ENCODE measurements at regions not wholly inside any gene's neighbourhood (a gene's known extent, or its start where the extent isn't known, plus 50 kb on each side); places are given as distances from the start of the nearest gene placed in this dataset.

DNA sequence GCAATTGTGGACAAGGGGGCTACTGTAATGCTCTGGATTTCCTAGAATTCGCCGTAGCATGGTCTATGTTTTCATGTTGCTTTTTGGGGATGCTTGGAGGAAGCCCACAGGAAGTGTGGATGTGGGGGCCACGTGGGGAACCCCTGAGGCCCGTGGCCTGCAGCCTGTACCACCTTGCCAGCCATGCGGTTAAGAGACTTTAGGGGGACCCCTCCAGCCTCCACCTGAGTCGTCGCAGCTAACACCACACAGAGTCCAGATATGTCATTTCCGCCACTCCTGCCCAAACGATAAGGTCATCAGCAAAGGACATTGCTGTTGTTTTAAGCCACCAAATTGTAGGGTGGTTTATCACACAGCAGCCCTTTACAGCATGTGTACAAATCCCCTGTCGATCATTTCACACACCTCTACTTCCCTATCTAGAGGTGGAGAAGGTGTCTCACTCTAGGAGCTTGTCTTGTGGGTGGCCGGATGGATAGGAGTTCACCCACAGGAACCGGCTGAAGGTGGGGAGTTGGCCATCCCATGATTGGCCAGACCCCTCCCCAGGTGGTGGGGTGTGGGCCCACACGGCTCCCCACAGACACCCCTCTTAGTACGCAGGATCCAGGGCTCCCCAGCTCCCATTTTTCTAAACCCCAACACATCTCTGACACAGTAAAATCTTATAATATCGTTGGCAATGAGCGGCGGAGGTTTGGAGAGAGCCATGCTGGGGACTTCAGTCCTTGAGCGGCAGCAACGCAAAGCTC, 226.7 kb downstream of the TEX29 start:
- no peak overlapping the region for H3K4me3 ChIP-seq (ENCODE audit: low read length)
- no peaks in the 10 kb centered on the region for H3K36me3 ChIP-seq (ENCODE audit: control insufficient read depth, insufficient read depth, low read length)
- H3K27me3 ChIP-seq (ENCODE audit: control insufficient read depth, insufficient read depth, low read length) = no peaks in the 10 kb centered on the region
- H3K9me3 ChIP-seq (ENCODE audit: control insufficient read depth, low read length) = no peaks in the 10 kb centered on the region
- H3K4me1 ChIP-seq (ENCODE audit: control insufficient read depth, insufficient read depth, low read length) = peaks cover 32% of the 10 kb centered on the region
- no peak overlapping the region for H3K9ac ChIP-seq (ENCODE audit: low read length)

DNA sequence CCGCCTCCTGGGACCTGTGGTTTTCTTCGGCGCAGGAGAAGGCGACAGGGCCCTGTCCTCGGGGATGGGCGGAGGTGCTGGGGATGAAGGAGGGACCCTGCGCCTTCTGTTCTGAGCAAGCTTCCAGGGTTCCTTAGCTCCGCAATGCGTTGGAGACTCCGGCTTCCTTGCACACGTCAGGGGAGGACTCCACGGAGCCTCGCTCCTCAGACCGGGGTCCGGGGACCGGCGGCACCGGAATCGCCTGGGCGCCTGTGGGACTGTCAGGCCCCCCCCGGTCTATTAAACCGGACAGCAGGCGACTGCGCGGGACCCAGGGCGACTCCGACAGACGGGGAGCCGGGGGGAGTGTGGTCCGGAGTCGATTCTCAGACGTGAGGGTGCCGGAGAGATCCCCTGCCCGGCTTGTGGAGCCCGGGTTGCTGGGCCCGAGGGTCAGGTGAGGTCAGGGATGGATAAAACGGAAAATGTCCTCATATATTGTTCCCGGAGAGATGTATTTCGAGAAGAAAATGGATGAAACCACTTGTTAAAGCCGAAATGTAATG, 227.4 kb downstream of the TEX29 start:
- H3K4me1 ChIP-seq (ENCODE audit: control insufficient read depth, insufficient read depth, low read length) = peaks cover 32% of the 10 kb centered on the region
- no peak overlapping the region for H3K4me3 ChIP-seq (ENCODE audit: low read length)
- H3K27me3 ChIP-seq (ENCODE audit: control insufficient read depth, insufficient read depth, low read length) = no peaks in the 10 kb centered on the region
- no peak overlapping the region for H3K9ac ChIP-seq (ENCODE audit: low read length)
- H3K9me3 ChIP-seq (ENCODE audit: control insufficient read depth, low read length) = no peaks in the 10 kb centered on the region
- no peaks in the 10 kb centered on the region for H3K36me3 ChIP-seq (ENCODE audit: control insufficient read depth, insufficient read depth, low read length)

DNA sequence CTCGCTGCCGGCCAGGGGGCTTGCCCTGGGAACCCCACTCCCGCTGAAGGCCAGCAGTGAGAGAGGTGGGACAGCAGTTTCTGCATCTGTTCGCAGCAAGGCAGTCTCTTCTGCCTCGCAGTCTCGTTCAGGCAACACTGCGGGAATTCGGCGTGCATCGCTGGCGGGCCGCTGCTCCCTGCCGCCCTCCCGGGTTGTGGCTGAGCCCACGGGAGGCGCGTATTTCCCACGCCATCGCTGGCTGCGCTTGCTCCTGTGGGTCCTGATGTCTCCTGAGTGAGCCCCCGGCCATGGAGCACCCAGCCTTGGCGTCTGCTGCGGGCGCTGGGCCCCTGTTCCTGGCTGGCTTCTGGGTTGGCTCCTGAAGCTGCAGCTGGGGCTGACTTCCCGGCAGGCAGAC, 227.9 kb downstream of the TEX29 start:
- Histone ChIP-seq H3K27me3 (ENCODE audit: control insufficient read depth, insufficient read depth, low read length) (no peaks in the 10 kb centered on the region), H3K9me3 (ENCODE audit: control insufficient read depth, low read length) (no peaks in the 10 kb centered on the region), H3K36me3 (ENCODE audit: control insufficient read depth, insufficient read depth, low read length) (no peaks in the 10 kb centered on the region), H3K4me1 (ENCODE audit: control insufficient read depth, insufficient read depth, low read length) (peaks cover 32% of the 10 kb centered on the region), H3K4me3 (ENCODE audit: low read length) (no peak overlapping the region), H3K9ac (ENCODE audit: low read length) (no peak overlapping the region)

DNA sequence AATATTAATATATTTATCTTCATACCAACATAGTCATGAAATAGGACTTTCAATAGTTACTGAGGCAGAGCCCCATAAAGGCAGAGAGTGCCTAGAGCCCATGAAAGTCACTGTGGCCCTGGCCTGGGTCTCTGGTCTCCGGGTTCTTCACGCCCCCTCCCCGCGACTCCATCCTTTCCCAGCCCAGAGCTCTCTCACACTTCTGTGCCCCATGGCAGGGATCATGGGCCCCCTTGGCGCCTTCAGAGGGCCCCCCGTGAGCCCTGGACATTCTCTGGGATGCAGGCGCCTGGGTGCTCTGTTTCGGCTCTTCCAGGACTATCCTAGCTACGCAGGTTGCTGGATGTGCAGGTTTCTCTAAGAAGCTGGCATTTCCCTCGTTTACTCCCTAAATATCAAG, 228.4 kb downstream of the TEX29 start:
- Histone ChIP-seq H3K9ac (ENCODE audit: low read length) (no peak overlapping the region), H3K4me3 (ENCODE audit: low read length) (no peak overlapping the region), H3K27me3 (ENCODE audit: control insufficient read depth, insufficient read depth, low read length) (no peaks in the 10 kb centered on the region), H3K36me3 (ENCODE audit: control insufficient read depth, insufficient read depth, low read length) (no peaks in the 10 kb centered on the region), H3K4me1 (ENCODE audit: control insufficient read depth, insufficient read depth, low read length) (peaks cover 32% of the 10 kb centered on the region), H3K9me3 (ENCODE audit: control insufficient read depth, low read length) (no peaks in the 10 kb centered on the region)

DNA sequence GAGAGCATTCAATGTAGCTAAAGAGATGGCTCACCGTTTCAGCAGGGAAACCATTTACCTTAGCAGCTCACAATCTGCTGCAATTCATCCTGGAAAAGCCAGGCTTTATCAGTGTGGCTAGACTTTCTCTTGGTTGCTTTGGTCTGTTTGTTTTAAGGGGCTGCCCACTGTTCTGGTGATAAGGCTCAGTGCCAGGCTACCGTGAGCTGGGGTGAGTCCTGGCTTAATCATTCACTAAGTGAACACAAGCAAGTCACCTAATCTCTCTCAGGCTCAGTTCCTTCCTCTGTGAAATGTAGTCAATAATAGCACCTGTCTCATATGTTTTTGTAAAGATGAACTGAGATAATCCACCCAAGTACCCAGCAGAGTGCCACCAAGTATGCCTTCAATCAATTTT, 229.0 kb downstream of the TEX29 start:
- Histone ChIP-seq H3K4me3 (ENCODE audit: low read length) (no peak overlapping the region), H3K36me3 (ENCODE audit: control insufficient read depth, insufficient read depth, low read length) (no peaks in the 10 kb centered on the region), H3K9me3 (ENCODE audit: control insufficient read depth, low read length) (no peaks in the 10 kb centered on the region), H3K27me3 (ENCODE audit: control insufficient read depth, insufficient read depth, low read length) (no peaks in the 10 kb centered on the region), H3K4me1 (ENCODE audit: control insufficient read depth, insufficient read depth, low read length) (peaks cover 32% of the 10 kb centered on the region), H3K9ac (ENCODE audit: low read length) (no peak overlapping the region)

DNA sequence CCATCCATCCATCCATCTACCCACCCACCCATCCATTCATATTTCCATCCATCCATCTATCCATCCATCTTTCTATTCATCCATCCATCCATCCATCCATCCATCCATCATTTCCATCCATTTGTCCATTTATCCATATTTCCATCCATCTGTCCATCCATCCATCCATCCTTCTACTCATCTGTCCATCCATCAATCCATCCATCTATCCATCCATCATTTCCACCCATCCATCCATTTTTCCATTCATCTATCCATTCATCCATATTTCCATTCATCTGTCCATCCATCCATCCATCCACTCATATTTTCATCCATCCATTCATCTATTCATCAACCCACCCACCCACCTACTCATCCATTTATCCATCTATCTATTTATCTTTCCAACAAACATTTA, 229.6 kb downstream of the TEX29 start:
- H3K9ac ChIP-seq (ENCODE audit: low read length) = no peak overlapping the region
- peaks cover 32% of the 10 kb centered on the region for H3K4me1 ChIP-seq (ENCODE audit: control insufficient read depth, insufficient read depth, low read length)
- H3K36me3 ChIP-seq (ENCODE audit: control insufficient read depth, insufficient read depth, low read length) = no peaks in the 10 kb centered on the region
- H3K4me3 ChIP-seq (ENCODE audit: low read length) = no peak overlapping the region
- no peaks in the 10 kb centered on the region for H3K27me3 ChIP-seq (ENCODE audit: control insufficient read depth, insufficient read depth, low read length)
- no peaks in the 10 kb centered on the region for H3K9me3 ChIP-seq (ENCODE audit: control insufficient read depth, low read length)

DNA sequence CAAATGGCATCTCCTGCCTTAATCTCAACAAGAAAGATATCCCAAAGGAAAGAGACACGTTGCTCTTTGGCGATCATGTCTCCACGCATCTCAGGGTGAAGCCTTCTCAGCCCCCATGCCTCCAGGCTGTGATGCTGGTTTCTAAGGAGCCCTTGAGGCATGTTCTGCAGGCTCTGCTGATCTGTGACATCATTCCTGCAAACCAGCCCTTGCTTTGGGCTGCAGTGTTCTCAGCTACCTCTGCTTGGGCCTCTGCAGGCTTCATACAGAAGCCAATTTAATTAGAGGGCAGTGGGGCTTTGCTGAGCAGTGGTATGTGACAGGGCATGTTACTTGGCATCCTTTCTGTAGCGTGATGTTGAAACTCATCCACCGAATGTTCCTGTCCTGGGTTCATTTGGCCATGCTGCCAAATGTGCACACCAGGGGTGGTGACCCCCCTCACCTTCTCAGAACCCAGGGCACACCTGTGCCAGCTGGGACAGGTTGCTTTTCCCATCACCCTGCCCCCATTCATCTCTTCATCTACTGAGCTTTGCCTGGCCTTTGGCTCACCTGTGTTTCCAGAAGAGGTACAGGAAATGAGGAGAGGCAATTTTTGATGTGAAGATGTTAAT, 230.9 kb downstream of the TEX29 start:
- Histone ChIP-seq H3K36me3 (ENCODE audit: control insufficient read depth, insufficient read depth, low read length) (no peaks in the 10 kb centered on the region), H3K9me3 (ENCODE audit: control insufficient read depth, low read length) (no peaks in the 10 kb centered on the region), H3K4me1 (ENCODE audit: control insufficient read depth, insufficient read depth, low read length) (peaks cover 32% of the 10 kb centered on the region), H3K27me3 (ENCODE audit: control insufficient read depth, insufficient read depth, low read length) (no peaks in the 10 kb centered on the region), H3K4me3 (ENCODE audit: low read length) (no peak overlapping the region), H3K9ac (ENCODE audit: low read length) (no peak overlapping the region)

DNA sequence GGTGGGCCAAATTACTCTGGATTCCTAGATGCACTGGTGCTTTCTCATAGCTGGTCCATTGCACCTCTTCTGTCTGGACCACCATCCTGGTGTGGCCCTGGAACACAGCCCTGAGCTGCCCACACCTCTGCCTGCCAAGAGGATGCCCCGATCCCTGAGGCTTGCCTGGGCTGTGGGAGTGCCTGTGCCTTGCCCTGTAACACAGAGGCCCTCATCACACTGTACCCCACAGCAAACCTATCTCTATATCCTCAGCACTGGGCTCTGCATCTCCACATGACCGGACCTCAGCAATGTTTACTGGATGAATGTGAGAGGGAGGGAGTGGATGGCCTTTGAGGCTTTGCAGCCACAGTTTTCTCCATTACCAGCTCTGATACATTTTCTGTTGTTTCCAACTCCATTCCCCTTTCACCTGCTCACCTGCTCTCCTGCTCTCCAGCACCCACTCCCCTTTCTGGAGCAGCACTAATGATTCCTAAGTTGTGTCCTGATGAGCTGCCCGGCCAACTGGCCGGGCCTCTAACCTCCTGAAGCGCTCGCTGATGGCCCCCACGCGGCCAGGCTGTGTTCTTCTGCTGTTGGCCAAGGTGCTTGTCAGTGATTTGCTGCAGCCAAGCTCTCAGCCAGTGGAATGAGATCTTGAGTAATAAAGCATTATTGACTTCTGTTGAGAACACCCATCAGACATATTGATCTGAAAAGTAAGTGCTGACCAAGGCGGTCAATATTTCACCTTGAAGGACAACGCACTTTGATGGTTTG, 232.6 kb downstream of the TEX29 start:
- H3K27me3 ChIP-seq (ENCODE audit: control insufficient read depth, insufficient read depth, low read length) = no peaks in the 10 kb centered on the region
- no peaks in the 10 kb centered on the region for H3K36me3 ChIP-seq (ENCODE audit: control insufficient read depth, insufficient read depth, low read length)
- H3K9ac ChIP-seq (ENCODE audit: low read length) = no peak overlapping the region

DNA sequence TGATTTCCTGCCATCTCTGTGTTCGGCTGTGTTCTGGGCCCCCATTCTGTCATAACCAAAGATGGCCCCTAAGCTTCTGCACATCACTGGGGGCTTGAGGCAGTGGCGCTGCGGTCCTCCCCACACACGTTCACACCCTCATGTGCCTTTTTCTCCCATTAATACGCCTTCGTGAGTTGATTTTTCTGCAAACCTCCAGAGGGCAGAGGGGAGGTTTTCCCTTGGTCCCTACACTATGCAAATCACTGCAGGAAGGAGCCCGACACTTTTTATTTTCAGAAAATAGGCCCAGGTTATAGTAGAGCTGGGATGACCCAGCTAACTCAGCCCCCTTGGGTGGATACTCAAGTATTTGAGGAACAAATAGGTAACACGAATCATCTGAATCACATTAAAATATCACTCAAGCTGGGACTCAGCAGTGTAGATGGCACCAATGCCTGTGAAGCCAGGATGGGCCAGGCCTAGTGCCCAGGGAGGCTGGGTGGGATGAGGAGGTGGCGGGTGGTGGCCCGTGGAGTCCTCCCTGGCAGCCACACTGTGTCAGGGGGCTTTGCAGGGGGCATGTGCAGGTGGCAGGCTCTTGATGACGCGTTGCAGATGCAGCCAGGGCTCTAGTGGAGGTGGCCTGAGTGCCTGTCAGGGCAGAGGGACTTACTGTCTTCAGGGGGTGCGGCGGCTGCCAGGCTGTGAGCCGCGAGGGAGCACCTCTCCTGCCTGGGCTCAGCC, 234.3 kb downstream of the TEX29 start:
- H3K27me3 ChIP-seq (ENCODE audit: control insufficient read depth, insufficient read depth, low read length) = no peaks in the 10 kb centered on the region

More for the DNA sequence above, 232.6 kb downstream of the TEX29 start:
- H3K4me3 ChIP-seq (ENCODE audit: low read length) = no peak overlapping the region
- H3K4me1 ChIP-seq (ENCODE audit: control insufficient read depth, insufficient read depth, low read length) = peaks cover 26% of the 10 kb centered on the region
- no peaks in the 10 kb centered on the region for H3K9me3 ChIP-seq (ENCODE audit: control insufficient read depth, low read length)

DNA sequence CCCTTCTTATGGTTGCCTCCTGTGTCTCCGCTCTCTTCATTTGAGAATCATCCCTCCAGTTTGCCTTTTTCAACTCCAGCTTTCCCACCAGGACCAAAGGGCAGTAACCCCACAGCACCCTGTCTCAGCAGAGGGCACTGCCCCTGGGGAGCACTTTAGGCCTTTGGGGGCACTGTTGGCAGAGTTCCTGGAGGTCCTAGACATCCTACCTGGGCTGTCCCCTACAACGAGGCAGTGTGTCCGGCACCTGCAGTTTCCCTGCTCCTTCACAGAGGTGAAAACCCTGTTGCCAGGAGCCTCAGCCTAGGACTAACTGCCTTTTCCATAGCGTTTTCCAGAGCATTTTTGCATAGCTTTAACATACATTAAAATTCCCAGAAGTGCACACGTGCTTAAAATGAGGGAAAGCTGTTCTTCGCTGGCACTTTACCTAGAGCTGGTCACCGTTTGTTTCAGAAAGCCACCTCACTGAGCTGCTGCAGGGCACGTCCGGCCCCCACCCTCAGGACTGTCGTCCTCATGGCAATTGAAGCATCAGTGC, 234.9 kb downstream of the TEX29 start:
- H3K9me3 ChIP-seq (ENCODE audit: control insufficient read depth, low read length) = no peaks in the 10 kb centered on the region
- no peaks in the 10 kb centered on the region for H3K36me3 ChIP-seq (ENCODE audit: control insufficient read depth, insufficient read depth, low read length)
- H3K4me1 ChIP-seq (ENCODE audit: control insufficient read depth, insufficient read depth, low read length) = peaks cover 9% of the 10 kb centered on the region
- H3K4me3 ChIP-seq (ENCODE audit: low read length) = no peak overlapping the region
- no peaks in the 10 kb centered on the region for H3K27me3 ChIP-seq (ENCODE audit: control insufficient read depth, insufficient read depth, low read length)
- no peak overlapping the region for H3K9ac ChIP-seq (ENCODE audit: low read length)

More for the DNA sequence above, 234.3 kb downstream of the TEX29 start:
- H3K9ac ChIP-seq (ENCODE audit: low read length) = no peak overlapping the region
- H3K4me1 ChIP-seq (ENCODE audit: control insufficient read depth, insufficient read depth, low read length) = peaks cover 14% of the 10 kb centered on the region
- no peaks in the 10 kb centered on the region for H3K9me3 ChIP-seq (ENCODE audit: control insufficient read depth, low read length)
- H3K36me3 ChIP-seq (ENCODE audit: control insufficient read depth, insufficient read depth, low read length) = no peaks in the 10 kb centered on the region
- no peak overlapping the region for H3K4me3 ChIP-seq (ENCODE audit: low read length)

DNA sequence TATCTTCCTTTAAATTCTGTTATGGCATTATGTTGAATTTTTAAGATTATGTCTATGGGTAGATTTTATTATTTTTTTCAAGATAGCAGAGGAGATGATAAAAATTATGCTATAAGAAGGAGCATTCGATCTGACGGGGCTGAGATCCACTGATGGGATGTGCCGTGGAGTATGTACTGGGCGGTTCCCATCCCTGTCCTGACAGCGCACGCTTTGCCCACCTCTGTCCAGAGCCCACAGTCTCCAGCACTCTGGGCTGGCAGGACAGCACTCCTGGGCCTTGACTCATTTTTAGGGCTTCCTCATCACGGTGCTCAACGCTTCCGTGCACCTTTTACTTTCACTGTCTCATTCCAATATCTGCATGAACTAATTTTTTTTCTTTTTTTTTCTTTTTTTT, 235.5 kb downstream of the TEX29 start:
- no peak overlapping the region for H3K4me3 ChIP-seq (ENCODE audit: low read length)
- no peaks in the 10 kb centered on the region for H3K27me3 ChIP-seq (ENCODE audit: control insufficient read depth, insufficient read depth, low read length)
- peaks cover 3% of the 10 kb centered on the region for H3K4me1 ChIP-seq (ENCODE audit: control insufficient read depth, insufficient read depth, low read length)
- no peak overlapping the region for H3K9ac ChIP-seq (ENCODE audit: low read length)
- H3K36me3 ChIP-seq (ENCODE audit: control insufficient read depth, insufficient read depth, low read length) = no peaks in the 10 kb centered on the region
- H3K9me3 ChIP-seq (ENCODE audit: control insufficient read depth, low read length) = no peaks in the 10 kb centered on the region
